GM23248 (cell line): ENCODE measurements at regions not wholly inside any gene's neighbourhood (a gene's known extent, or its start where the extent isn't known, plus 50 kb on each side); places are given as distances from the start of the nearest gene placed in this dataset.

Experiments used
- DNase-seq: peaks from one replicate; pipeline ENCODE4 v3.0.0-alpha.2; 2015
- H2AFZ ChIP-seq: fragments of 200-600 bp; sonication (generic); 2 replicates; pipeline ENCODE4 v1.6.1; 2016; ENCODE audit warnings: antibody characterized with exemption
- H3F3A ChIP-seq: fragments of 200-600 bp; sonication (generic); 2 replicates; pipeline ENCODE4 v1.6.1; 2016; ENCODE audit warnings: mild to moderate bottlenecking, antibody characterized with exemption, mixed run types; ENCODE audit not compliant: insufficient read depth
- H3K27ac ChIP-seq: fragments of 200-600 bp; sonication (generic); 2 replicates; pipeline ENCODE4 v1.5.1; 2016; ENCODE audit warnings: mild to moderate bottlenecking
- H3K27me3 ChIP-seq: fragments of 200-600 bp; sonication (generic); replicated peaks from 2 replicates; pipeline ENCODE4 v1.6.1; 2016; ENCODE audit warnings: mild to moderate bottlenecking; ENCODE audit not compliant: insufficient read depth
- H3K36me3 ChIP-seq: fragments of 200-600 bp; sonication (generic); 2 replicates; pipeline ENCODE4 v1.6.1; 2016; ENCODE audit warnings: low read depth, mild to moderate bottlenecking
- H3K4me1 ChIP-seq: fragments of 200-600 bp; sonication (generic); 2 replicates; pipeline ENCODE4 v1.6.1; 2016; ENCODE audit warnings: mild to moderate bottlenecking; ENCODE audit not compliant: insufficient read depth
- H3K4me2 ChIP-seq: fragments of 200-600 bp; sonication (generic); one replicate; pipeline ENCODE4 v1.6.1; 2016; ENCODE audit warnings: mild to moderate bottlenecking; ENCODE audit not compliant: unreplicated experiment
- H3K4me3 ChIP-seq: fragments of 200-600 bp; sonication (generic); 2 replicates; pipeline ENCODE4 v1.5.1; 2016; ENCODE audit warnings: mild to moderate bottlenecking
- H3K79me2 ChIP-seq: fragments of 200-600 bp; sonication (generic); 2 replicates; pipeline ENCODE4 v1.6.1; 2016; ENCODE audit warnings: mild to moderate bottlenecking; ENCODE audit not compliant: insufficient read depth
- H3K9ac ChIP-seq: fragments of 200-600 bp; sonication (generic); 2 replicates; pipeline ENCODE4 v1.6.1; 2016; ENCODE audit warnings: mild to moderate bottlenecking
- H3K9me2 ChIP-seq: fragments of 200-600 bp; sonication (generic); 2 replicates; pipeline ENCODE4 v1.6.1; 2016; ENCODE audit warnings: mixed run types, mild to moderate bottlenecking, moderate library complexity; ENCODE audit not compliant: insufficient read depth
- H3K9me3 ChIP-seq: fragments of 200-600 bp; sonication (generic); one replicate; pipeline ENCODE4 v1.6.1; 2017; ENCODE audit warnings: low read depth
- H4K20me1 ChIP-seq: fragments of 200-600 bp; sonication (generic); 2 replicates; pipeline ENCODE4 v1.6.0; 2016; ENCODE audit not compliant: insufficient read depth
- EZH2 ChIP-seq: fragments of 200-600 bp; sonication (generic); IDR thresholded peaks from 2 replicates; pipeline ENCODE4 v1.6.1; 2018; ENCODE audit warnings: antibody characterized with exemption, mild to moderate bottlenecking; ENCODE audit not compliant: insufficient read depth, poor library complexity, severe bottlenecking
- EZH2phosphoT487 ChIP-seq: fragments of 200-600 bp; sonication (generic); IDR thresholded peaks from 2 replicates; pipeline ENCODE4 v1.6.1; 2018; ENCODE audit warnings: antibody characterized with exemption, moderate library complexity, mild to moderate bottlenecking, low read depth; ENCODE audit not compliant: insufficient read depth
- WGBS, 2 experiments: methylation state at CpG; one replicate each; pipeline ENCODE4 v1.1.6; 2015 to 2017; ENCODE audit warnings: low lambda C conversion rate in 2 of 2, low coverage in 1 of 2; ENCODE audit errors: missing lambda C conversion rate in 2 of 2; 5-methylcytosine and 5-hydroxymethylcytosine counted together
- in situ Hi-C: fragments of 300-500 bp; cut with MboI; formaldehyde crosslinking; loops from 2 replicates; pipeline ENCODE4 v1.15.0; 2020

DNA sequence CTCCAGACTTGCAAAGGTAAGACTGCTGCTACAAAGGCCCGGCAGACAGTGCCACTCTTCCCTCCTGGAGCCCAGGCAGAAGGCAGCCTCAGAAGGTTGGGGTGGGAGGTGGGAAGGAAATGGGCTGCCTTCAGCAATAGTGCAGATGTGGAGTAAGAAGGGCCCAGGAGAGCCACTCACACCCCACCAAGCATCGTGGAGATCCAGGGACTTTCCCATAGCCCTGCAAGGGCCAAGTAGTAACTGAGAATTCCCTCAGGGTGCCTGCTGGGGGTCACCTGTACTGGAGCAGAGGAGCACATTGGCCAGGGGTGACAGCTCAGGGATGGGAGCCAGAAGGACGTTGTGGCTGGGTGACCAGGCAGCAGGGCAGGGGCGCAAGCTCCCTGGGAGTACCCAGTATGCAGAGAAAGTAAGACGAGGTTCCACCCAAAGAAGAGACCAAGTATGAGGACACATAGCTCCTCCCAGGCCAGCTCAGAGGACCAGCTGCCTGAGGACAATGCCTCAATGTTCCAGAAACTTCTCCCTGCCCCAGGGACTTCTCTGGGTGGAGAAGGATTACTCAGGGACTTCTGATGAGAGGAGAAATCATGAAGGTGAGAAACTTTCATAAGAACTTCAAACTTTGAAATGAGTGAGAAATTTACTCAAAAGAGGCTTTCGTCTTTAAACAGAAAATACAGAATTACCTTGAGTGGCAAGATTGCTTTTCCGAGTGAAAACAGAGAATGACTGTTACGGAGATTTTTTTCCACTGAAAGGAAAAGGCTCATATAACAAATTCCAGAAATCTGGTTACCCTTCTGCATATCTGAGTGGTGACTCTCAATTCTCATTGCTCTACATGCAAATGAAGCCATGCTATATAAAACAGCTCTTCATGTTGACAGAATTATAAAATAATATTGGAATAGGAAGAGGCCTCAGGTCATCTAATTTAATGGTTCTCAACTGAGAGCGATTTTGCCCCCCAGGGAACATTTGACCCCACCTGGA, 87.9 kb upstream of the TRIO start:
- Histone ChIP-seq H4K20me1 (no peaks in the 10 kb centered on the region), H3K9me3 (no peaks in the 10 kb centered on the region), H3K27ac (peak overlapping the region; percentile 74), H3K9me2 (no peaks in the 10 kb centered on the region), H3K4me1 (peaks cover 18% of the 10 kb centered on the region), H3K4me3 (no peak overlapping the region), H3K9ac (peak overlapping the region; percentile 31; the same call in 1 of the 2 replicates), H3K36me3 (no peaks in the 10 kb centered on the region), H3F3A (peaks cover 20% of the 10 kb centered on the region), H2AFZ (peak overlapping the region; percentile 63), H3K79me2 (no peaks in the 10 kb centered on the region), H3K27me3 (no peaks in the 10 kb centered on the region), H3K4me2 (peak overlapping the region; percentile 45)
- DNase-seq = peak; percentile 73
- in situ Hi-C loops = no loop called here
- TF ChIP-seq EZH2 (no peak), EZH2phosphoT487 (no peak)
- 41 to 42% methylated on average over 9 of the region's 9 CpGs for WGBS, 2 experiments

- Histone ChIP-seq H3K27ac (peak overlapping the region; percentile 74), H3K9ac (peak overlapping the region; percentile 31; the same call in 1 of the 2 replicates), H3K9me3 (no peaks in the 10 kb centered on the region), H3K4me2 (no peak overlapping the region), H3K36me3 (no peaks in the 10 kb centered on the region), H3K79me2 (no peaks in the 10 kb centered on the region), H3K27me3 (no peaks in the 10 kb centered on the region), H4K20me1 (no peaks in the 10 kb centered on the region), H3K4me3 (no peak overlapping the region), H3F3A (peaks cover 20% of the 10 kb centered on the region), H2AFZ (peak overlapping the region; percentile 63; the same call in 1 of the 2 replicates), H3K4me1 (peaks cover 18% of the 10 kb centered on the region), H3K9me2 (no peaks in the 10 kb centered on the region)
- no peak for TF ChIP-seq EZH2
- TF ChIP-seq EZH2phosphoT487 = no peak
- no peak for DNase-seq
- WGBS, 2 experiments = 91 to 93% methylated on average over 9 of the region's 9 CpGs
- in situ Hi-C loops = no loop called here
Observed at GRCh38 chr5:14054111-14054854, 88.9 kb upstream of the TRIO start.

GRCh38 chr5:14050821-14051220, 92.3 kb upstream of the TRIO start:
- DNase-seq = no peak
- Histone ChIP-seq H4K20me1 (no peaks in the 10 kb centered on the region), H3K9me3 (no peaks in the 10 kb centered on the region), H3K4me3 (no peak overlapping the region), H3K36me3 (no peaks in the 10 kb centered on the region), H3K79me2 (no peaks in the 10 kb centered on the region), H3K27me3 (no peaks in the 10 kb centered on the region), H3K9me2 (no peaks in the 10 kb centered on the region), H2AFZ (no peak overlapping the region), H3K4me2 (no peak overlapping the region), H3K9ac (no peak overlapping the region), H3K4me1 (peaks cover 22% of the 10 kb centered on the region), H3F3A (peaks cover 14% of the 10 kb centered on the region), H3K27ac (no peak overlapping the region)
- in situ Hi-C loops = no loop called here
- TF ChIP-seq EZH2phosphoT487 = no peak
- no peak for TF ChIP-seq EZH2
- 66 to 69% methylated on average over 4 of the region's 4 CpGs for WGBS, 2 experiments

- H3K36me3 ChIP-seq = no peaks in the 10 kb centered on the region
- peak overlapping the region; percentile 32; the same call in 1 of the 2 replicates for H2AFZ ChIP-seq
- H4K20me1 ChIP-seq = no peaks in the 10 kb centered on the region
- H3K4me2 ChIP-seq = no peak overlapping the region
- H3K4me3 ChIP-seq = no peak overlapping the region
- no peaks in the 10 kb centered on the region for H3K9me2 ChIP-seq
- H3F3A ChIP-seq = no peaks in the 10 kb centered on the region
- H3K9me3 ChIP-seq = no peaks in the 10 kb centered on the region
- no peaks in the 10 kb centered on the region for H3K27me3 ChIP-seq
- peak overlapping the region; percentile 7 for H3K27ac ChIP-seq
- TF ChIP-seq EZH2phosphoT487 (no peak), EZH2 (no peak)
- peaks cover 7% of the 10 kb centered on the region for H3K4me1 ChIP-seq
- no peak for DNase-seq
- no peaks in the 10 kb centered on the region for H3K79me2 ChIP-seq
- no peak overlapping the region for H3K9ac ChIP-seq
- in situ Hi-C loops = no loop called here
Observed at GRCh38 chr5:14048434-14048833, 94.7 kb upstream of the TRIO start.
